Endodermal cell (in vitro differentiated cells): ENCODE measurements at regions not wholly inside any gene's neighbourhood (a gene's known extent, or its start where the extent isn't known, plus 50 kb on each side); places are given as distances from the start of the nearest gene placed in this dataset.

Source experiments
- DNase-seq: peaks from one replicate; pipeline ENCODE4 v3.0.0-alpha.2; 2017
- H3K27ac ChIP-seq: 2 replicates; pipeline ENCODE4 v1.5.1; 2013; ENCODE audit warnings: mild to moderate bottlenecking, low read depth, low read length, moderate library complexity
- H3K27me3 ChIP-seq: 2 replicates; pipeline ENCODE4 v1.6.1; 2013; ENCODE audit warnings: mild to moderate bottlenecking, low read length, moderate library complexity; ENCODE audit not compliant: insufficient read depth, control insufficient read depth, poor library complexity, severe bottlenecking
- H3K36me3 ChIP-seq: 2 replicates; pipeline ENCODE4 v1.7.0; 2013; ENCODE audit warnings: mild to moderate bottlenecking, low read length, moderate library complexity; ENCODE audit not compliant: control insufficient read depth, insufficient read depth
- H3K4me1 ChIP-seq: one replicate; pipeline ENCODE4 v1.7.0; 2013; ENCODE audit warnings: low read length; ENCODE audit not compliant: control insufficient read depth, insufficient read depth
- H3K4me3 ChIP-seq: 2 replicates; pipeline ENCODE4 v1.5.1; 2013; ENCODE audit warnings: mild to moderate bottlenecking, low read length, moderate library complexity
- H3K9ac ChIP-seq: 2 replicates; pipeline ENCODE4 v1.6.1; 2013; ENCODE audit warnings: mild to moderate bottlenecking, low read length, moderate library complexity; ENCODE audit not compliant: poor library complexity, severe bottlenecking; ENCODE audit errors: extremely low read depth
- H3K9me3 ChIP-seq: 2 replicates; pipeline ENCODE4 v1.6.1; 2013; ENCODE audit warnings: mild to moderate bottlenecking, low read length, moderate library complexity; ENCODE audit not compliant: control insufficient read depth
- H3K27ac Mint-ChIP-seq: 2 replicates; pipeline ENCODE4 v1.8.0; 2020; ENCODE audit warnings: mixed read lengths
- H3K27me3 Mint-ChIP-seq: 2 replicates; pipeline ENCODE4 v1.8.0; 2021; ENCODE audit warnings: mild to moderate bottlenecking, mixed read lengths; ENCODE audit not compliant: insufficient read depth
- H3K36me3 Mint-ChIP-seq: 2 replicates; pipeline ENCODE4 v1.8.0; 2020; ENCODE audit warnings: low read depth, mixed read lengths
- H3K4me1 Mint-ChIP-seq: 2 replicates; pipeline ENCODE4 v1.8.0; 2020; ENCODE audit warnings: mixed read lengths
- H3K4me3 Mint-ChIP-seq: 2 replicates; pipeline ENCODE4 v1.8.0; 2020; ENCODE audit warnings: mild to moderate bottlenecking, moderate library complexity, mixed read lengths
- H3K9me3 Mint-ChIP-seq: 2 replicates; pipeline ENCODE4 v1.8.0; 2020; ENCODE audit warnings: mild to moderate bottlenecking, mixed read lengths
- CTCF ChIP-seq: fragments of 200-600 bp; sonication (generic); conservative IDR thresholded peaks from 2 replicates; pipeline ENCODE4 v1.5.0; 2021; ENCODE audit warnings: antibody characterized with exemption, mild to moderate bottlenecking
- WGBS, 2 experiments: methylation state at CpG; one replicate each; pipeline versions ENCODE4 v1.1.5 to v1.1.7; 2013; ENCODE audit warnings: missing lambda C conversion rate in 2 of 2, mixed read lengths in 1 of 2; ENCODE audit not compliant: insufficient coverage in 1 of 2, insufficient read length in 1 of 2; 5-methylcytosine and 5-hydroxymethylcytosine counted together

- H3K36me3 ChIP-seq = no peaks in the 10 kb centered on the region
- no peak overlapping the region for H3K9ac ChIP-seq
- no peak for TF ChIP-seq CTCF
- Mint-ChIP-seq H3K4me1 (peaks cover 19% of the 10 kb centered on the region), H3K9me3 (no peaks in the 10 kb centered on the region), H3K4me3 (no peak overlapping the region), H3K27ac (no peak overlapping the region), H3K36me3 (no peaks in the 10 kb centered on the region), H3K27me3 (no peaks in the 10 kb centered on the region)
- no peaks in the 10 kb centered on the region for H3K4me1 ChIP-seq
- DNase-seq = no peak
- H3K4me3 ChIP-seq = no peak overlapping the region
- H3K9me3 ChIP-seq = no peaks in the 10 kb centered on the region
- no peaks in the 10 kb centered on the region for H3K27me3 ChIP-seq
- WGBS, 2 experiments = 88 to 94% methylated on average over 2 of the region's 2 CpGs
- no peak overlapping the region for H3K27ac ChIP-seq
These were observed 140.6 kb upstream of the PRLR start for GRCh38 chr5:35370871-35371270.

GRCh38 chr5:35369965-35370790, 139.9 kb upstream of the PRLR start:
- no peak overlapping the region for H3K27ac Mint-ChIP-seq
- peak; percentile 71 for DNase-seq

GRCh38 chr5:35367526-35367925, 137.2 kb upstream of the PRLR start:
- no peak overlapping the region for H3K27ac Mint-ChIP-seq
- no peaks in the 10 kb centered on the region for H3K9me3 Mint-ChIP-seq
- Histone ChIP-seq H3K9me3 (no peaks in the 10 kb centered on the region), H3K27me3 (no peaks in the 10 kb centered on the region), H3K4me1 (no peaks in the 10 kb centered on the region), H3K36me3 (no peaks in the 10 kb centered on the region), H3K4me3 (no peak overlapping the region), H3K9ac (no peak overlapping the region), H3K27ac (no peak overlapping the region)
- H3K36me3 Mint-ChIP-seq = no peaks in the 10 kb centered on the region
- no peaks in the 10 kb centered on the region for H3K27me3 Mint-ChIP-seq
- TF ChIP-seq CTCF = no peak
- H3K4me3 Mint-ChIP-seq = no peak overlapping the region
- no peak for DNase-seq
- WGBS, 2 experiments = 100% methylated on average over 1 of the region's 1 CpG; no CpG with 5 or more reads in 1 of the 2 experiments
- peaks cover 15% of the 10 kb centered on the region for H3K4me1 Mint-ChIP-seq

More at GRCh38 chr5:35369965-35370790, 139.9 kb upstream of the PRLR start:
- H3K4me1 Mint-ChIP-seq = peaks cover 19% of the 10 kb centered on the region
- H3K27ac ChIP-seq = no peak overlapping the region
- no peak overlapping the region for H3K4me3 Mint-ChIP-seq
- 70 to 76% methylated on average over 4 to 7 of the region's 7 CpGs for WGBS, 2 experiments
- no peak overlapping the region for H3K9ac ChIP-seq
- no peaks in the 10 kb centered on the region for H3K27me3 ChIP-seq
- no peaks in the 10 kb centered on the region for H3K4me1 ChIP-seq
- no peaks in the 10 kb centered on the region for H3K9me3 Mint-ChIP-seq
- no peak overlapping the region for H3K4me3 ChIP-seq
- H3K9me3 ChIP-seq = no peaks in the 10 kb centered on the region
- H3K27me3 Mint-ChIP-seq = no peaks in the 10 kb centered on the region
- H3K36me3 Mint-ChIP-seq = no peaks in the 10 kb centered on the region
- no peak for TF ChIP-seq CTCF
- no peaks in the 10 kb centered on the region for H3K36me3 ChIP-seq
